Esophagus squamous epithelium (tissue), 4 donors: ENCODE measurements at regions not wholly inside any gene's neighbourhood (a gene's known extent, or its start where the extent isn't known, plus 50 kb on each side); places are given as distances from the start of the nearest gene placed in this dataset.

Experiments
- POLR2A ChIP-seq, 4 donors: fragments of 450-650 bp; IDR thresholded peaks; one replicate each; pipeline ENCODE4 v1.6.1; 2017; ENCODE audit warnings: antibody characterized with exemption in 4 of 4, mild to moderate bottlenecking in 4 of 4, moderate library complexity in 3 of 4
- TF ChIP-seq, protein P1 (sequence below), 6 experiments: fragments of 450-650 bp in 4 of 6; fragments of 200-600 bp in 2 of 6; sonication (generic) in 2 of 6; IDR thresholded peaks; one replicate each; pipeline ENCODE4 v1.5.1; 2016 to 2019; ENCODE audit warnings: antibody characterized with exemption in 6 of 6, mild to moderate bottlenecking in 4 of 6, moderate library complexity in 4 of 6

DNA sequence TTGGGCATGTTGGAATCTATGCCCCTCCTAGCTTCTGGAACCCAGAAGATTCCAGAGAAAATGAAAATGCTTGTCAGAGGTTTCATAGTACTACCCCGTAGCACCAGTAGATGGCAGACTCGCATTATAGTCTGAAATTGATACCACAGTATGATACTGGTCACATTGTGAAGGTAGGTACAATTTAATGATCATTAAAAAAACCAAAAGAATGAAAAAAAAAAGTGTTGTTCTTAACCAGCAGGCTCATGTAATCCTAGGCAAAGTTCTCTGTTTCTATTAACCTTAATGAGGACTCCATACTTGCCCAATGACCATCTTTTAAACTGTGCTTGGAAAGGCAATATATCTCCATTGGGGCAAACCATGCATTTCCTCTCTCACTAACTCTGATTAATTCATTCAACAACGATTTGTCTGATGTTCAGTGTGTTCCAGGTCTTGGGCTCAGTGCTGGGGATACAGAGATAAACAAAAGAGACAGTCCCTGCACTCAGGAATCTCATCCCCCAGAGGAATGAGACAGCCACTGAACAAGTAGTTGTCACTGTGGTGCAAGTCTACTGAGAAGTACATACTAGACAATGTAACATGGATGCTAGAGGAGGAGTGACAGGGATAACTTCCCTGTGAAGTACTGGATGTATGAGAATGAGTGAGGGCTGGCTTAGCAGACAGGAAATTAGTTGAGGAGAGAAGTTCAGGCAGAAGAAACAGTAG, 223.5 kb upstream of the PHYHIPL start:
- TF ChIP-seq POLR2A (IDR thresholded peaks at IDR 0.05) = no peak
- TF ChIP-seq, protein P1, sequence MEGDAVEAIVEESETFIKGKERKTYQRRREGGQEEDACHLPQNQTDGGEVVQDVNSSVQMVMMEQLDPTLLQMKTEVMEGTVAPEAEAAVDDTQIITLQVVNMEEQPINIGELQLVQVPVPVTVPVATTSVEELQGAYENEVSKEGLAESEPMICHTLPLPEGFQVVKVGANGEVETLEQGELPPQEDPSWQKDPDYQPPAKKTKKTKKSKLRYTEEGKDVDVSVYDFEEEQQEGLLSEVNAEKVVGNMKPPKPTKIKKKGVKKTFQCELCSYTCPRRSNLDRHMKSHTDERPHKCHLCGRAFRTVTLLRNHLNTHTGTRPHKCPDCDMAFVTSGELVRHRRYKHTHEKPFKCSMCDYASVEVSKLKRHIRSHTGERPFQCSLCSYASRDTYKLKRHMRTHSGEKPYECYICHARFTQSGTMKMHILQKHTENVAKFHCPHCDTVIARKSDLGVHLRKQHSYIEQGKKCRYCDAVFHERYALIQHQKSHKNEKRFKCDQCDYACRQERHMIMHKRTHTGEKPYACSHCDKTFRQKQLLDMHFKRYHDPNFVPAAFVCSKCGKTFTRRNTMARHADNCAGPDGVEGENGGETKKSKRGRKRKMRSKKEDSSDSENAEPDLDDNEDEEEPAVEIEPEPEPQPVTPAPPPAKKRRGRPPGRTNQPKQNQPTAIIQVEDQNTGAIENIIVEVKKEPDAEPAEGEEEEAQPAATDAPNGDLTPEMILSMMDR (IDR thresholded peaks at IDR 0.05) = peak; percentile 39 to 77 (median 54)
